ENCODE measurements at regions not wholly inside any gene's neighbourhood (a gene's known extent, or its start where the extent isn't known, plus 50 kb on each side); places are given as distances from the start of the nearest gene placed in this dataset.

DNA sequence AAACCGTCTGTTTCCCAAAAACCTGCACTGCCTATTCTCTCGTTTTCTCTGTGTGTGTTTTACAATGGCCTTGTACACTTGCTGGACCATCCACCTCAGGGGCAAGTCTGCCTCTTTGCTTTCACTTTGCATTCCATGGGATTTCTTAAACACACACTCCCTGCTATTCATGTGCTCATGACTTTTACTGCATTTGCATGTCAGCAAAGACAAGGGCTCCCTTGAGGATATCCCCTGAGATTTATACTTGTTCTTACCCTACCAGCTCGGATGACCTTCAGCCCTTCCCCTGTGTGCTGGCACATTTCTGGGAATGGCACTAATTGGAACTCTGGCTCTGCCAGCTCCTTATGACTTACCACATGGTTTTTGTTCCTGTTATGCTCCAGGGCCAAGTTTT, 386.9 kb downstream of the AMY1C start:
- H3K4me1 ChIP-seq (ENCODE audit: control insufficient read depth in 1 of 2, insufficient read depth in 2 of 2, low read length in 2 of 2) = peaks cover 0 to 4% of the 10 kb centered on the region in 2 experiments
- no CpG with 5 or more reads among the region's 3 CpGs for WGBS (ENCODE audit: extremely low coverage, insufficient coverage, insufficient read length)

GRCh38 chr1:104156738-104157137, 407.0 kb downstream of the AMY1C start:
- Histone ChIP-seq H2BK120ac (ENCODE audit: insufficient read depth, low read length, poor library complexity) (no peak overlapping the region), H3K9ac (ENCODE audit: low read length) (no peak overlapping the region), H3K27me3 (ENCODE audit: insufficient read depth, low read length) (no peaks in the 10 kb centered on the region), H3K4ac (ENCODE audit: low read depth, low read length) (no peak overlapping the region), H2AFZ (ENCODE audit: insufficient read depth, low read length, poor library complexity) (no peak overlapping the region), H3K79me1 (ENCODE audit: low read length) (no peaks in the 10 kb centered on the region), H3K27ac (ENCODE audit: low read depth, low read length) (no peak overlapping the region), H3K4me2 (ENCODE audit: low read length) (no peak overlapping the region), H3K23ac (ENCODE audit: low read length) (no peak overlapping the region), H2BK12ac (ENCODE audit: low read length) (no peak overlapping the region), H3K14ac (ENCODE audit: low read length) (no peak overlapping the region), H3K79me2 (ENCODE audit: control insufficient read depth, insufficient read depth, low read length, poor library complexity) (no peaks in the 10 kb centered on the region), H4K8ac (ENCODE audit: low read depth, low read length) (no peak overlapping the region), H3K9me3 (ENCODE audit: insufficient read depth, low read depth, low read length) (no peaks in the 10 kb centered on the region), H3K18ac (ENCODE audit: low read length) (no peak overlapping the region), H3K36me3 (ENCODE audit: control insufficient read depth in 1 of 2, insufficient read depth in 2 of 2, low read length in 2 of 2) (no peaks in the 10 kb centered on the region), H2BK5ac (ENCODE audit: low read depth, low read length, poor library complexity) (no peak overlapping the region), H3K4me1 (ENCODE audit: control insufficient read depth in 1 of 2, insufficient read depth in 2 of 2, low read length in 2 of 2) (no peaks in the 10 kb centered on the region), H4K91ac (ENCODE audit: low read depth, low read length) (no peak overlapping the region), H4K12ac (ENCODE audit: low read depth, low read length) (no peak overlapping the region), H3K4me3 (ENCODE audit: low read depth, low read length) (no peak overlapping the region), H2AK5ac (ENCODE audit: low read length) (no peak overlapping the region)
- DNase-seq = no peak
- WGBS (ENCODE audit: extremely low coverage, insufficient coverage, insufficient read length) = no CpG with 5 or more reads among the region's 4 CpGs

More for the DNA sequence above, 386.9 kb downstream of the AMY1C start:
- H4K12ac ChIP-seq (ENCODE audit: low read depth, low read length) = no peak overlapping the region
- no peak overlapping the region for H3K9ac ChIP-seq (ENCODE audit: low read length)
- DNase-seq = no peak
- no peak overlapping the region for H3K14ac ChIP-seq (ENCODE audit: low read length)
- no peak overlapping the region for H3K23ac ChIP-seq (ENCODE audit: low read length)
- H4K8ac ChIP-seq (ENCODE audit: low read depth, low read length) = no peak overlapping the region
- no peak overlapping the region for H2BK12ac ChIP-seq (ENCODE audit: low read length)
- H3K9me3 ChIP-seq (ENCODE audit: insufficient read depth, low read depth, low read length) = no peaks in the 10 kb centered on the region
- no peak overlapping the region for H2BK5ac ChIP-seq (ENCODE audit: low read depth, low read length, poor library complexity)
- no peak overlapping the region for H3K18ac ChIP-seq (ENCODE audit: low read length)
- no peak overlapping the region for H3K4me2 ChIP-seq (ENCODE audit: low read length)
- H4K91ac ChIP-seq (ENCODE audit: low read depth, low read length) = no peak overlapping the region
- no peaks in the 10 kb centered on the region for H3K27me3 ChIP-seq (ENCODE audit: insufficient read depth, low read length)
- H3K79me2 ChIP-seq (ENCODE audit: control insufficient read depth, insufficient read depth, low read length, poor library complexity) = no peaks in the 10 kb centered on the region
- no peak overlapping the region for H3K4me3 ChIP-seq (ENCODE audit: low read depth, low read length)
- H2AK5ac ChIP-seq (ENCODE audit: low read length) = no peak overlapping the region
- no peaks in the 10 kb centered on the region for H3K79me1 ChIP-seq (ENCODE audit: low read length)
- no peak overlapping the region for H3K27ac ChIP-seq (ENCODE audit: low read depth, low read length)
- H2BK120ac ChIP-seq (ENCODE audit: insufficient read depth, low read length, poor library complexity) = no peak overlapping the region
- no peaks in the 10 kb centered on the region for H3K36me3 ChIP-seq (ENCODE audit: control insufficient read depth in 1 of 2, insufficient read depth in 2 of 2, low read length in 2 of 2)
- H3K4ac ChIP-seq (ENCODE audit: low read depth, low read length) = no peak overlapping the region
- no peak overlapping the region for H2AFZ ChIP-seq (ENCODE audit: insufficient read depth, low read length, poor library complexity)

DNA sequence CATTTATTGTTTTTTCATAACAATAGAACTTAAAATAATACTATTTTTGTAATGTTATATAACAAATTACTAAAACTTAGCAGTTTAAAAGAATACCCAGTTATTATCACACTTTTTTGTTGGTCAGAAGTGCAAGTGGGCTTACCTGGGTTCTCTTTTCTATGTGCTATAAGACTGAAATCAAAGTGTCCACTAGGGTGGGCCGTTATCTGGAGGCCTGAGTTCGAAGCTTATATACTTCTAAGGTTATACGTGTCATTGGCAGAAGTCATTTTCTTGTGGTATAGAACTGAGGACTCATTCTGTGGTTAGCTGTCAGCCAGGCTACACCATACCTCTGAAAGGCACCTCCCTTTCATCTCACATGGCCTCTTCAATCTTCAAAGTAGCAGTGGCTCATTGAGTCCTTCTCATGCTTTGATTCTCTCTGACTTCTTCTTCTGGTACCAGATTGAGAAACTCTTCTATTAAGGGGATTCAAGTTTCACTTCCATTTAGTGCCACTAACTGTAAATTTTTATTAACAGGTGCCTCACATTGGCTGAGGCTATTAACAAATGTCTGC, 414.3 kb downstream of the AMY1C start:
- Histone ChIP-seq H2BK5ac (ENCODE audit: low read depth, low read length, poor library complexity) (no peak overlapping the region), H3K4ac (ENCODE audit: low read depth, low read length) (no peak overlapping the region), H3K79me1 (ENCODE audit: low read length) (no peaks in the 10 kb centered on the region), H3K23ac (ENCODE audit: low read length) (no peak overlapping the region), H3K18ac (ENCODE audit: low read length) (no peak overlapping the region), H3K4me1 (ENCODE audit: control insufficient read depth in 1 of 2, insufficient read depth in 2 of 2, low read length in 2 of 2) (no peaks in the 10 kb centered on the region), H3K4me3 (ENCODE audit: low read depth, low read length) (no peak overlapping the region), H3K14ac (ENCODE audit: low read length) (no peak overlapping the region), H3K27ac (ENCODE audit: low read depth, low read length) (no peak overlapping the region), H2BK12ac (ENCODE audit: low read length) (no peak overlapping the region), H4K12ac (ENCODE audit: low read depth, low read length) (no peak overlapping the region), H3K4me2 (ENCODE audit: low read length) (no peak overlapping the region), H2BK120ac (ENCODE audit: insufficient read depth, low read length, poor library complexity) (no peak overlapping the region), H4K8ac (ENCODE audit: low read depth, low read length) (no peak overlapping the region), H3K36me3 (ENCODE audit: control insufficient read depth in 1 of 2, insufficient read depth in 2 of 2, low read length in 2 of 2) (no peaks in the 10 kb centered on the region), H3K9ac (ENCODE audit: low read length) (no peak overlapping the region), H3K79me2 (ENCODE audit: control insufficient read depth, insufficient read depth, low read length, poor library complexity) (no peaks in the 10 kb centered on the region), H2AK5ac (ENCODE audit: low read length) (no peak overlapping the region), H3K9me3 (ENCODE audit: insufficient read depth, low read depth, low read length) (no peaks in the 10 kb centered on the region), H4K91ac (ENCODE audit: low read depth, low read length) (no peak overlapping the region), H2AFZ (ENCODE audit: insufficient read depth, low read length, poor library complexity) (no peak overlapping the region), H3K27me3 (ENCODE audit: insufficient read depth, low read length) (no peaks in the 10 kb centered on the region)
- no CpG with 5 or more reads among the region's 3 CpGs for WGBS (ENCODE audit: extremely low coverage, insufficient coverage, insufficient read length)
- DNase-seq = no peak

DNA sequence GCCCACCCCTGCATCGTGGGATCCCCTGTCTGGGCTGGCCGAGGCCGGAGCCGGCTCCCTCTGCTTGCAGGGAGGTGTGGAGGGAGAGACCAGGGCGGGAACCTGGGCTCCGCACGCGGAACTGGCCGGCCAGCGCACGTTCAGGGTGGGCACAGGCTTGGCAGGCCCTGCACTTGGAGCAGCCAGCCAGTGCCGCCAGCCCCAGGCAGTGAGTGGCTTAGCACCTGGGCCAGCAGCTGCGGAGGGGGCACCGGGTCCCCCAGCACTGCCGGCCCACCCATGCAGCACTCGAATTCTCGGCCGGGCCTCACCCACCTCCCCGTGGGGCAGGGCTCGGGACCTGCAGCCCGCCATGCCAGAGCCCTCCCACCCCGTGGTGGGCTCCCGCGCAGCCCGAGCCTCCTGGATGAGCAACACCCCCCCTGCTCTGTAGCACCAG, 422.6 kb downstream of the AMY1C start:
- no peak for DNase-seq
- no peak overlapping the region for H4K12ac ChIP-seq (ENCODE audit: low read depth, low read length)
- no peak overlapping the region for H3K14ac ChIP-seq (ENCODE audit: low read length)
- H3K23ac ChIP-seq (ENCODE audit: low read length) = no peak overlapping the region
- H2AFZ ChIP-seq (ENCODE audit: insufficient read depth, low read length, poor library complexity) = no peak overlapping the region
- H3K79me2 ChIP-seq (ENCODE audit: control insufficient read depth, insufficient read depth, low read length, poor library complexity) = no peaks in the 10 kb centered on the region
- H3K79me1 ChIP-seq (ENCODE audit: low read length) = no peaks in the 10 kb centered on the region
- H3K9me3 ChIP-seq (ENCODE audit: insufficient read depth, low read depth, low read length) = peaks cover 3% of the 10 kb centered on the region
- no peak overlapping the region for H3K9ac ChIP-seq (ENCODE audit: low read length)
- no peak overlapping the region for H2BK12ac ChIP-seq (ENCODE audit: low read length)
- no peak overlapping the region for H2AK5ac ChIP-seq (ENCODE audit: low read length)
- H3K4me2 ChIP-seq (ENCODE audit: low read length) = no peak overlapping the region
- no peak overlapping the region for H3K27ac ChIP-seq (ENCODE audit: low read depth, low read length)
- H3K4me3 ChIP-seq (ENCODE audit: low read depth, low read length) = no peak overlapping the region
- no peak overlapping the region for H3K4ac ChIP-seq (ENCODE audit: low read depth, low read length)
- H2BK5ac ChIP-seq (ENCODE audit: low read depth, low read length, poor library complexity) = no peak overlapping the region
- no peak overlapping the region for H4K91ac ChIP-seq (ENCODE audit: low read depth, low read length)
- no peak overlapping the region for H2BK120ac ChIP-seq (ENCODE audit: insufficient read depth, low read length, poor library complexity)
- H3K18ac ChIP-seq (ENCODE audit: low read length) = no peak overlapping the region
- no CpG with 5 or more reads among the region's 25 CpGs for WGBS (ENCODE audit: extremely low coverage, insufficient coverage, insufficient read length)
- no peaks in the 10 kb centered on the region for H3K36me3 ChIP-seq (ENCODE audit: control insufficient read depth in 1 of 2, insufficient read depth in 2 of 2, low read length in 2 of 2)
- no peaks in the 10 kb centered on the region for H3K4me1 ChIP-seq (ENCODE audit: control insufficient read depth in 1 of 2, insufficient read depth in 2 of 2, low read length in 2 of 2)
- no peaks in the 10 kb centered on the region for H3K27me3 ChIP-seq (ENCODE audit: insufficient read depth, low read length)
- no peak overlapping the region for H4K8ac ChIP-seq (ENCODE audit: low read depth, low read length)

Measured in trophoblast cell (in vitro differentiated cells and primary cell).